HG02981 (cell line): ENCODE measurements at regions not wholly inside any gene's neighbourhood (a gene's known extent, or its start where the extent isn't known, plus 50 kb on each side); places are given as distances from the start of the nearest gene placed in this dataset.
"Not testable (repeated sequence)": the region's sequence is repeated elsewhere in the genome, so short reads cannot be mapped to it uniquely, and the experiment has no call there.

Experiments used
- ATAC-seq: cut with Tn5 transposase; IDR thresholded peaks from one replicate; pipeline ENCODE4 v1.9.1; 2021; ENCODE audit warnings: mild to moderate bottlenecking, moderate library complexity; ENCODE audit not compliant: unreplicated experiment

DNA sequence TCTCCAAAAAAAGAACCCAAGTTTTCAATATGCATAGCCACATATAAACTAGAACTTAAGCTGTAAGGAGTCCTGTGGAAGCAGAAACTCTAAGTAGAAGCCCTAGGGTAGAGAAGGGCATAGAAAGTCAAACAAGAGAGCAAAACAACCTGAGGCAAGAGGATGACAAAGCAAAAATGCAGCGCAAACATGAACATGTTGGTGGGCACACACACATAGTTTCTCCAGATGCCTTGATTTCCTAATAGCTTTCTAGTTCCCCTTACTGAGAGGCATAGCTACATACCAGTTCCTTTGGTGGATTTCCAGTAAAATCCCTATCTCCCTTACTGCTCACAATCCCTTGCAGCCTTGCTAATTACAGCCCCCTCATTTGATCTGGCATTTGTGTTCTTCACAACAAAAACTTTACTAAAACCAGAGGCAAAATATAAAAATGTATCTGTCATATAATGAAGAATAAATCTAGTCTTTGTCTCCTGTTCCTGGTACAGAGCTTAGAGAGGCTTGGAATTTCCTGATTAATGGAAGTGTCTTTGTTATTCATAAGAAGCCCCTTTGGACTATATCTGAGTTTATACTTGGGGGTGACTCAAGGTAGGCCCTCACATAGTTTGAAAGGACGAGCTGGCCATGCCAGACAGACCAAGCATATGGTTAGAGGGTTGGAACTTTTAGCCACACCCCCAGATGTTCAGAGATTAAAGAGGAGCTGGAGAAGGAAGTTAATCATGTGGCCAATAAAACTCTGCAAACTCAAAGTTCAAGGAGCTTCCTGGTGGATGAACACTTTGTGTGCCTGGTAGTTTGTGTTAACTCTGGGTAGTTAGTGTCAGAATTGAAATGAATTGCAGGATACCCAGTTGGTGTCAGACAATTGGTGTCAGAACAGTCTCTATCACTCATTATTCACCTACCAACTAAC is 52.7 kb upstream of the ZCCHC13 start:
- no peak for ATAC-seq

DNA sequence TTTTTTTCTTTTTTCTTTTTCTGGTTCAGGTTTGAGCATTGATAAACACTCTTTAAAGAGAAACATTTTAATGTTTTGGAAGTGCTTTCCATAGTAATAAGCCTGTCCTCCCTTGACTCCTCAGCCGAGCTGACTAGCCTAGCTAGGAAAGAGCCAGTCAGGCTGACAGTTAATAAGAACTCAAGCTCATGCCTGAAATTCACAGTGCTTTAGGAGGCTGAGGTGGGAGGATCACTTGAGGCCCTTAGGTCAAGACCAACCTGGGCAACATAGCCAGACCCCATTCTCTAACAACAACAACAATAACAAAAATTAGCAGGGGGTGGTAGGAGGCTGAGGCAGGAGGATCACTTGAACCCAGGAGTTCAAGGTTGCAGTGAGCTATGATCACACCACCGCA is 53.4 kb upstream of the ZCCHC13 start:
- ATAC-seq: no peak

DNA sequence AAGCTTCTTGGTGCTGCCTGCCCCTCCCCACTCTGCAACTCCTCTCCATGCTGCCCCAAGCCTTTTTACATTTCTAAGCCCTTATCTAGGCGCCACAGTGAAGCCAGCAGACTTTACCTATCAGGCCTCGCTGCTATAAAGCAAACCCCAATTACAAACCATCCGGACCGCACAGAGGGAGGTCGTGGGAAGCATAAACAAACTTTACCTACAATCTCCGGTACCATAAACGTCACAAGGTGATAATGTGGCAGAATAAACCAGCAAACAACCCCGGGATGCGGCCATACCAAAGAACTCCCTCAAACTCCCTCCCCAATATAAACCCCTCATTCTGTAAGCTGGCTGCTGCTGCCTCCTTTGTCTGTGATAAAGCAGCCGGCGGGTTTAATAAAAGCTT is 54.0 kb upstream of the ZCCHC13 start:
- no peak for ATAC-seq

DNA sequence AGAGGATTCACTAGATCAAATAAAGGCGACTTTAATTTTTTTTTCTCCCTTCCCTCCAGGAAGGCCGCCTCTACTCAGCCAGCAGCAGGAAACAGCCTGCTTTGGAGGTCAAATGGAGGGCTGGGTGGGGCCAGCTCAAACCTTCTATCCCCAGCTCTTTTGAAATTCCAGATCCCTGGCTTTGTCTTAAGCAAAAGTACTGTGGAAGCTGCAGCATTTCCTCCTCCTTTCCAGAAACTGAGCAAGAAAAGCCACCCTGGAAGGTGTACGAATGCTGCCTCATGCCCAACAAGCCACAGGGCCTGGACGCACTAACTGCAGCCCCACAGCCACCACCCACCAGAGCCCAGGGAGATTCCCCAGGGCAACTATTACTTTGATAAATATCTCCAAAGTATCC is 55.1 kb upstream of the ZCCHC13 start:
- ATAC-seq: no peak

DNA sequence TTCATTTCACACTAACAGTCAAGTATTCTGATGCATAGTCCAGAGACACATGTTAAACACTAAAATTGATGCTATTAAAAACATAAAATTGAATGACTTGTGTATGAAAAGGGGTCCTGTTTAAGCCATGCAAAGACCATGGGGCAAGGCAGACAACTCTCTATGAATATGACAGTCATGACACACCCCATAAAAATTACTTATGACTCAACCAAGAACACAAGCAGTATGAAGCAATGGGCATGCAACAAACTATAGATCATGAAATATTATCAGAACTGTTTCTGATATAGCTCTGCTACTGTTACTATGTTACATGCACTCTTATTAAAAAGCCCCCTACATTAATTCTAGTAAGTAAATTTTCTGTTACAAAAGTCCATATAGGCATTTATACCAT is 57.5 kb upstream of the ZCCHC13 start:
- ATAC-seq: no peak

DNA sequence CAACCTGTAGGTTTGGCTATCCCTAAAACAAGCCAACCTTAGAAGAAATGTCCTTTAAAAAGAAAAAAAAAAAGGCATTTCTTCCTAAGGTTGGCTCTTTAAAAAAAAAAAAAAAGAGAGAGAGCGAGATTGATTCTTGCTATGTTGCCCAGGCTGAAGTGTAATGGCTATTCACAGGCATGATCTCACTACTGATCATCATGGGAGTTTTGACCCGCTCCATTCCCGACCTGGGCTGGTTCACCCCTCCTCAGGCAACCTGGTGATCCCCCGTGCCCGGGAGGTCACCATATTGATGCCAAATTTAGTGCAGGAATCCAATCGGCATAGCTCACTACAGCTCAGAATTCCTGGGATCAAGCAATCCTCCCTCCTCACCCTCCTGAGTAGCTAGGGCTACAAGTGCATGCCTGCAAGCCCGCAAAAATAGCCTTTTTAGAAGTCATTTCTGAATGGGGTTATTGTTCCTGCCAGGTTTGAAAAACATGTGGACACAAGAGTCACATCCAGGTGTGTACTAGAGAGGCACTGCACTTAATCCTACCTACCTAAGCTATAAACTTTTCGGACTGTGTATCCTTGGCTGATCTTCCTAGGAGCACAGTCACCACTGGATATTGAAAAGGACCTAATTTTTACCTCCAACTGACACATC is 61.4 kb upstream of the ZCCHC13 start:
- no peak for ATAC-seq

DNA sequence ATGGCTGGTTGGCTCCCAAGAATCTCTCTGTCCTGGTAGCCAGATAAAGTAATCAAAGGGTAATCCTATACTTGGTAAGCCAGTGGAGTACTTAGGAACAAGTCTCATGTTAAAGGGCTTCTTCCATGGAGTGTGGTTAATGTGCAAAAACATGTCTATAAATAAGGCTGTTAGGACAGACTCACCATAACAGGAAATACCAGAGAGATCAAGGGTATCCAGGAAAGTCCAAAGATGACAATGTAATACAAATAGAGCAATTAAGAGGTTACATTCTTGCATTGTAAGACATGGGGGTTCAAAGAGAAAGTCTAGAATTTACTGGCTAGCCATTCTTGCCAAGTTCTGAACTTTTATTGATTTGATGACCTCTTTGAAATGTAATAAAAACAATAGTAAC is 61.9 kb upstream of the ZCCHC13 start:
- ATAC-seq: no peak

DNA sequence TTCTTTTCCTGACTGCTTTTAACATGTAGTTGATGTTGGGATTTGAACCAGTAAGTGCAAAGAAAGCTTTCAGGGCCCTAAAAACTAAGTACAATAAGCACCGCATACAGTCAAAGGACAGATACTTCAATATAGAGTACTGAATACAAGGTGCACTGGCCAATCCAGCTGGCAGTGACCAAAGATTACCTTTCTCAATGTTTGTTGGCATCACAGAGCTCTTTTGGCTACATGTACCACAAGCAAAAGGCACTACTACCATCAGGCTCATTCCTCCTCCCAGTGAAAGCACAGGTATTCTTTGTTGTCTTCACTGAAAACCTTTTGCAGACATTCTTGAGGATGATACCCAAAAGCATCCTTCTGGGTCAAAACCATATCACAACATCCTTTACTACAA is 65.2 kb upstream of the ZCCHC13 start:
- no peak for ATAC-seq

DNA sequence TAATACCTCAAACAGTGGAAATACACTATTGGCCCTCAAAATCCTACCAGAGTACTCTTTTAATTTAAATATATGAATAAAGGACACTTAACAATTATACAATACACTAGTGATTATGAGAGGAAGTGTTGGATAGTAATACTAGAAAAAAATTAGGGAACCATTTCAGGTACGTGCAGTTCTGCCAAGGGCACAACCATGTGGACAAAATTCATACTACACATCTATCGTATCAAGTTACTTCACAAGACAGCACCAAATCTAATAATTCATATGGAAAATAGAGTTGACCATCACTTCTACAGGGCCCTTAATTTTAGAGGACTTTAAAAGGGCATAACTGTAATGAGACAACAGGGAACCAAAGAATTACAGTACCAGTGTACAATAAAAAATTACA is 69.2 kb upstream of the ZCCHC13 start:
- no peak for ATAC-seq

DNA sequence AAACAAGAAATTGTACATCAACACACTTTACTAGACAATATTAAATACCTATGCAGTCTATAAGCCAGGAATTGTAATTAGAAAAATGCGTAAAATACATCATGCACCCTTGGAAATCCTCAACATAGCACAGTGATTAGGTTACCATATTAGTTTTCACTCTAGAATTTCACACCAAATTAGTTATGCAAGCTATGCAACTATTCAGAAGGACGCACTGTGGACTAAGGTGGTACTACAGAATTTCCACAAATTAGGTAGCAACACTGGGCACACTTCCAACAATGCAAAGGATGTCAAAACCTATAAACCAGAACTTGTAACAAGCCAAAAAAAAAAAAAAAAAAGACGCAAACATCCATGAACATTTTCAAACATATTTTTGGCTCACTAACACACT is 71.1 kb upstream of the ZCCHC13 start:
- ATAC-seq: no peak

DNA sequence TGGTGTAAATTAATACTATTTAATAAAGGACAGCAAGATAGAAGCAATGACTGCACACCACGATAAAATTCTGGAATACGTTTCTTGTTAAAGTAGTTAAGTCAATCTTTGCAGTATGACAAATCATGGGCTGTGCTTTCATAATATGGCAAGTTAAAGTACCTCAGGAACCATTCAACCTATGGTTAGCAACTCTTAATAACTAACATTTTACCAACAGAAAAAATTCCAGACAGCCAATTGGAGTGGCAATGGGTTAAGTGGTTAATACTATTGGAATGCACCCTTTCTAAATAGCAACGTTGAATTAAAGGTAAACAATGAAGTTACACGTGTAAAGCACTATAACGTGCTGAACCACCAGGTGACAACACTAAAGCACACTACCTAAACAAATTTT is 72.4 kb upstream of the ZCCHC13 start:
- ATAC-seq: no peak

DNA sequence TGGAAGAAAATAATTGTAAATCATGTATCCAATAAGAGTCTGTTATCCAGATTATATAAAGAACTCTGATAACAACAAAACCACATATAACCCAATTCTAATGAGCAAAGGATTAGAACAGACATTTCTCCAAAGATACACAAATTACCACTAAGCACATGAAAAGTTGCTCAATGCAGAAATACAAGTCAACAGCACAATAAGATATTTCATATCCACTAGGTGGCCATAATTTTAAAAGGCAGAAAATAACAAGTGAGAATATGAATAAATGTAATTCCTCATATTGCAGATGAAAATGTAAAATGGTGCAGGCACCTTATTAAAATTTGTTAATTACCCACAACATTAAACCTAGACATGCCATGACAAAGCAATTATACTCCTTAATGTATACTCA is 73.9 kb upstream of the ZCCHC13 start:
- no peak for ATAC-seq

DNA sequence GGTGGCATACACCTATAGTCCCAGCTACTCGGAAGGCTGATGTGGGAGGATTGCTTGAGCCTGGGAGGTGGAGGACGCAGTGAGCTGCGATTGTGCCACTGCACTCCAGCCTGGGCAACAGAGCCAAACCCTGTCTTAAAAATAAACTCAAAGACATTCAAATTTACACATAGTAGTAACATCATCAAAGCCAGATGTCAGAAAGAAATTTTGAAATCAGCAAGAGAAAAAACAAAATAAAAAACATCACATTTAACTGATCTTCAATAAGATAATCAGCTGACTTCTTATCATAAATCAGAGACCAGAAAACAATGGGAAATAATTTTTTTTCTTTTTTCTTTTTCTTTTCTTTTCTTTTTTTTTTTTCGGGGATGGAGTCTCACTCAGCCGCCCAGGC is 78.9 kb upstream of the ZCCHC13 start:
- no peak for ATAC-seq

DNA sequence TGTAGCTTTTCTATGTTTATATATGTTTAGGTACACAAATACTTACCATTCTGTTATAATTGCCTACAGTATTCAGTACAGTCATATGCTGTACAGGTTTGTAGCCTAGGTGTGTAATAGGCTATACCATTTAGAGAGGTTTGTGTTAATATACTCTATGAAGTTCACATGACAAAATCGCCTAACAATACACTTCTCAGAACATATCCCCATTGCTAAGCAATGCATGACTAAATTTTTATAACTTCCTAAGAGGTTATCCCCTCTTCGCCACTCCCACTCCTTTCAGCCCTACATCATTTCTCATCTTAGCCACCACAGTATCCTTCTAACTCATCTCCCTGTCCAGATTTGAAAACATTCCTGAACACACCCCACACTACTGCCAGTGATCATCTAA is 83.7 kb upstream of the ZCCHC13 start:
- ATAC-seq: no peak

DNA sequence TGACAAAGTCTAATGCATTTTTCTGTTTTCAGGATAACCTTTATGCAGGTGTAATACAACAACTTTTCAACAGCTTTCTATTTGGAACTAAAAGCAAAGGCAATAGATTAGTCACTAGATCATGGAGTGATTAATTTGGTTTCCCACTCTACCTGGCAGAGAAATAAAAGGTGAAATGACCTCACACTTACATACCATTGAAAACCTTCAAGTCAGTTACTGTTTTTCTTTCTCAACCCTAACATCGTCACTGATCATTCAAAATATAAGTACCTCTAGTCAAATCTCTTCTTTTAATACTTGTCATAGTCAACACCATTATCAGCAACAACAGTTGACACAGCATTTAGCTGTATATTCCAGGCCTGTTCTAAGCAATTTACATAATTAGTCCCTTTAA is 85.1 kb upstream of the ZCCHC13 start:
- no peak for ATAC-seq

DNA sequence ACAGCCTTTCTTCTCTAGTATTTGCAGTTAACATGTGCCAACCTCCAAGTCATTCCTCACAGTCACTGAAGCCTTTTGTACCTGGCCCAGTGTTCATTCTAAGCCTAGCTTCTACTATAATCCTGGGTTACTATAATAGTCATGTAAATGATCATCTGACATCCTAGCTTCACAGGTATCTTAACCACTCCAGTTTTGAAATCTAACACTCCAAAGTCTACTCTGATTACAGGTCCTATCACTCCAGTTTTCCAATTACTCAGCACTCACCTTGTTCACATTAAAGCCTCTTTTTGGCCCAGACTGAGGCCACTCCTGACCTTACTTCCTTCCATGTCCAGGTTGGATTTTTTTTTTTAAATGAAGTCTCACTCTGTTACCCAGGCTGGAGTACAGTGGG is 87.6 kb upstream of the ZCCHC13 start:
- no peak for ATAC-seq

DNA sequence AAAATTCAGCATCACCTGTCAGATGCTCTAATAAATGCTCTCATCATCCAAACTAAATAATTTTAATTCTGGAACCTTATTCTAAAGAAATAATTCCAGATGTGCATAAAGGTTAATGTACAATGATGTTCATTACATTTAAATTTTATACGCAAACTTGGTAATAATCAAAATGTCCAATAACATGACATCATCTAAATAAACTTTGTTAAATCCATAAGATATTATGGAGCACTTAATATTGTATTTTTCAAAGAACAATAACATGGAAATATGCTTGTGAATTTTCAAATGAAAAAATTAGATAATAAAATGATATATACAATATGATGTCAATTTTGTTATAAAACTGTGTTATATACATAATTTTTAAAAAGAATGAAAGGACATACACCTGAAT is 92.1 kb upstream of the ZCCHC13 start:
- no peak for ATAC-seq

DNA sequence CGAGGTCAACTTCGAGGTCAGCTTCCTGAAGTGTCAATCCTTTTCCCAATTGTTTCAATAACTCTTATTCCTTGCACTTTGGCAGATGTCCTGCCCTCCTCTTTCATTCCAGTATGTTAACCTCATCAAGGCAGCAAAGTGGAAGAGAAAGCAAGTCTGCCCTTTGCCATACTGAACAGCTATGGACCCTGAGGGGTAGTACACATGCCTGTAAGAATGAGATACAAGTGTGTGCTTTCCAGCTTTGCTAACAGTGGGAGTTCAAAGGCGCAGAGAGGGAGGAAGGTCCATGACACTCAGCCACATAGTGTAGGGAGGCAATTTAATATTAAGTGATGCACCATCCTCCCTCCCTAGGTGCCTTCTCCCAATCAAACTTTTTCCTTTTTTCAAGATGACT is 96.4 kb upstream of the ZCCHC13 start:
- ATAC-seq: no peak

DNA sequence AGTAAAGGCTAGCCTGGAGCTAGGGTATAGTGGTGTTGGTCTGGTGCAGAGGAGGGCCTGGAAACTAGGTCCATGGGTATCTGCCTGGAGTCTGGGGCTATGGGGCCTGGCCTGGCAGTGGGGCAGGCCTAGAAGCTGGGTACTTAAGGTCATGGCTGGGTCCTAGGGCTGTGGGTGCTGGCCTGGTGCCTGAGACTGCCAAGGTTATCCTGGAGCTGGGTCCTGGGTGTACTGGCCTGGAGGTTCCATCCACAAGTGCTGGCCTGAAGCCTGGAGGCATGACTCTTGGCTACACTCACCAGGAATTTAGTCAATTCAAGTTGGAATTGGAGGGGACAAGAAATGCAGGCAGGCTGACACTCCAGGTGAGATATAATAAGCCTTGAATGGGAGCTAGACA is 108.4 kb upstream of the ZCCHC13 start:
- ATAC-seq: no peak

DNA sequence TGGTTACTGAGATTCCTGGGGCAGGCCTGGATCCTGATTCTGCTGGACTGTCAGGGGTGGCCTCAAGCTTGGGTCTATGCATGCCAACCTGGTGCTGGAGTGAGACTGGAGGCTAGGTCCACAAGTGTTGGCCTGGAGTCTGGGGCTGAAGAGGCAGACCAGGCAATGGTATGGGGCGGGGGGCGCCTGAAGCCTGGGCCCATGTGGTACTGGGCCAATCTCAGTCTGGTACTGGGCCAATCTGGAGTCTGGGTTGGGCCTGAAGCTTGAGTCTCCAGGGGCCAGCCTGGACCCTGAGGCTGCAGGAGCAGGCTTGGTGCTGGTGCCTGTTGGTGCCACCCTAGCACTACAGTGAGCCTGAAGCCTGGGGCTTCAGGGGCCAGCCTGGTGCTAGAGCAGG is 108.9 kb upstream of the ZCCHC13 start:
- ATAC-seq: no peak

DNA sequence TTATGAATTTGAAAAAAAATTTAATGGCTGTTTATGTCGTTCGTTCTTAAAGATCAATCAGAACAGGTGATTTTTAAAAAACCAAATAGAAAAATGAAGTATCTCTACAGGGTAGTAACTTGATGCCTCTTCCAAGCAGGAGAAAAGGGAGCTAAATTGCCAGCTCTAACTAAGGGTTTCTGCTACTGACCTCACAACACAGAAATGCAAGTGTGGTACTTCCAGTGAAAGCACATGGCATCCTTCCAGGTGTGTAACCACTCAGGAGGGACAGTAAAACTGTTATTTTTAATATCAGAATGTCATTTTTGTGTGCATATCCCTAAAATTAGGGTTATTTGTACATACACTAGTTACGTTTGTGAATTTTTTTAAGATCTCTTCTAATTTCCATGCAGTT is 116.8 kb upstream of the ZCCHC13 start:
- no peak for ATAC-seq

DNA sequence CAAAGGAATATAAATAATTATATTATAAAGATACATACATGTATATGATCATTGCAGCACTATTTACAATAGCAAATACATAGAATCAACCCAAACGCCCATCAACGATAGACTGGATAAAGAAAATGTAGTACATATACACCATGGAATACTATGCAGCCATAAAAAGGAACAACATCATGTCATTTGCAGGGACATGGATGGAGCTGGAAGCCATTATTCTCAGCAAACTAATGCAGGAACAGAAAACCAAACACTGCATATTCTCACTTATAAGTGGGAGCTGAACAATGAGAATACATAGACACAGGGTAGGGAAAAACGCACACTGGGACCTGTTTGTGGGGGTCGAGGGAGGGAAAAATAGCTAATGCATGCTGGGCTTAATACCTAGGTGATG is 120.9 kb upstream of the ZCCHC13 start:
- ATAC-seq: not testable (repeated sequence)

DNA sequence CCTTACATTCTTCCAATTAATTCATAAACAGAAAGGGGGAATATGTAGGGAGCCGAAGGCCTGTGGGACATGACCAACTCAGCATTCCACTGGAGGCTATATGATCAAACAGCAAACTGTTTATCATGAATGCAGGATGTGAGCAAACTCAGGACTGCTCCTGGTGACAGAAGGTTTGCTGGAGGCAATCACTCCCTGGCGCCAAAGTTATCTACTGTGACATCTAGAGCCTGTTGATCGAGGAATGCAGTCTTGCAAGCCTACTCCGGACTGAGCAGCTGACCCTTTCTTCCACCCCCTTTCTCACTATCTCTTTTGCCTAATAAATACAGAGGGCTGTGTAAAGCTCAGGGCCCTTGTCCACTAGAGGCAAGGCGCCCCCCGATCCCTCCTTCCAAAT is 122.0 kb upstream of the ZCCHC13 start:
- ATAC-seq: not testable (repeated sequence)
